CD4-positive, alpha-beta memory T cell (primary cell): ENCODE measurements at regions not wholly inside any gene's neighbourhood (a gene's known extent, or its start where the extent isn't known, plus 50 kb on each side); places are given as distances from the start of the nearest gene placed in this dataset.

Experiments used
- CTCF ChIA-PET: fragments of 350-600 bp; sonication (Branson Sonifier 250); formaldehyde crosslinking; loops from one replicate; lab custom pipeline; 2021; ENCODE audit warnings: inconsistent platforms; ENCODE audit not compliant: partially characterized antibody; lab: Charles Lee
- POLR2A ChIA-PET: fragments of 350-600 bp; sonication (Branson Sonifier 250); formaldehyde crosslinking; loops from one replicate; lab custom pipeline; 2021; ENCODE audit not compliant: partially characterized antibody; lab: Charles Lee
- DNase-seq, 5 donors: peaks; one replicate each; pipeline versions ENCODE4 v3.0.0 to v3.0.0-alpha.2; 2020 to 2022; ENCODE audit warnings: mixed read lengths in 1 of 5
- H3K27ac ChIP-seq: one replicate; pipeline ENCODE4 v1.7.0; 2013; ENCODE audit warnings: low read depth, low read length
- H3K27me3 ChIP-seq: 2 replicates; pipeline ENCODE4 v1.7.0; 2013; ENCODE audit warnings: mild to moderate bottlenecking, low read length, moderate library complexity; ENCODE audit not compliant: insufficient read depth
- H3K36me3 ChIP-seq: 2 replicates; pipeline ENCODE4 v1.7.0; 2013; ENCODE audit warnings: mild to moderate bottlenecking, low read length, moderate library complexity; ENCODE audit not compliant: insufficient read depth
- H3K4me1 ChIP-seq: 2 replicates; pipeline ENCODE4 v1.7.0; 2013; ENCODE audit warnings: mild to moderate bottlenecking, low read length, moderate library complexity; ENCODE audit not compliant: insufficient read depth
- H3K4me3 ChIP-seq, 2 donors: one replicate each; pipeline ENCODE4 v1.7.0; 2013; ENCODE audit warnings: low read length in 2 of 2, mild to moderate bottlenecking in 1 of 2
- H3K9me3 ChIP-seq, 2 donors: one replicate each; pipeline ENCODE4 v1.7.0; 2013; ENCODE audit warnings: low read length in 2 of 2, control low read depth in 1 of 2; ENCODE audit not compliant: control insufficient read depth in 1 of 2
- H3K27ac Mint-ChIP-seq, 7 donors: one replicate each; pipeline ENCODE4 v1.8.0; 2020 to 2021; ENCODE audit warnings: mixed read lengths in 7 of 7, mild to moderate bottlenecking in 6 of 7, inconsistent platforms in 3 of 7, moderate library complexity in 3 of 7
- H3K27me3 Mint-ChIP-seq, 2 donors: one replicate each; pipeline ENCODE4 v1.8.0; 2020 to 2021; ENCODE audit warnings: mixed read lengths in 2 of 2
- H3K36me3 Mint-ChIP-seq, 2 donors: one replicate each; pipeline ENCODE4 v1.8.0; 2020 to 2021; ENCODE audit warnings: mixed read lengths in 2 of 2, inconsistent platforms in 1 of 2, mild to moderate bottlenecking in 1 of 2
- H3K4me1 Mint-ChIP-seq, 4 donors: one replicate each; pipeline ENCODE4 v1.8.0; 2020 to 2021; ENCODE audit warnings: mixed read lengths in 4 of 4, mild to moderate bottlenecking in 1 of 4
- H3K4me3 Mint-ChIP-seq, 8 donors: one replicate each; pipeline ENCODE4 v1.8.0; 2020 to 2021; ENCODE audit warnings: mixed read lengths in 8 of 8, mild to moderate bottlenecking in 7 of 8, moderate library complexity in 6 of 8, inconsistent platforms in 3 of 8
- H3K9me3 Mint-ChIP-seq, 8 donors: one replicate each; pipeline ENCODE4 v1.8.0; 2020 to 2021; ENCODE audit warnings: mixed read lengths in 8 of 8, mild to moderate bottlenecking in 5 of 8, inconsistent platforms in 3 of 8, moderate library complexity in 1 of 8
- intact Hi-C: fragments of 100-400 bp; cut with micrococcal nuclease; formaldehyde crosslinking; loops from one replicate; pipeline ENCODE4 v1.15.1; 2023

DNA sequence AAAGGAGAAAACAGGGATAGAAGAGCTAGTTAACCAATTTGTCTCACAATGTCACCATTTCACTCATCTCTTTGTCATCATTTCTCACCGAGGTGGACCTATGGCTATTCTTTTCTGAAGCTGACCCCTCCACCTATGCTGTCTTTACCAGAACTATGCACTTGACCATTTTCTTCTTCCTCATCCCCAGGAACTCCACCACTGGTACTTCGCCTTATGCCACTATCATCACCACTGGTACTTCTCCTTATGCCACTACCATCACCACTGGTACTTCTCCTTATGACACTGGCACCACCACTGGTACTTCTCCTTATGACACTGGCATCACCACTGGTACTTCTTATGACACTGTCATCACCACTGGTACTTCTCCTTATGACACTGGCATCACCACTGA, 745.8 kb upstream of the CHAC2 start:
- Mint-ChIP-seq H3K4me1 (no peaks in the 10 kb centered on the region), H3K27ac (no peak overlapping the region)
- POLR2A ChIA-PET, result no interaction called here

GRCh38 chr2:53021292-53021691, 746.3 kb upstream of the CHAC2 start:
- Histone ChIP-seq H3K27me3 (no peaks in the 10 kb centered on the region), H3K4me3 (no peak overlapping the region), H3K9me3 (no peaks in the 10 kb centered on the region), H3K27ac (no peak overlapping the region), H3K36me3 (no peaks in the 10 kb centered on the region), H3K4me1 (no peaks in the 10 kb centered on the region)
- ChIA-PET CTCF (no interaction called here), POLR2A (no interaction called here)
- Mint-ChIP-seq H3K27ac (no peak overlapping the region), H3K27me3 (no peaks in the 10 kb centered on the region), H3K9me3 (peaks cover 0 to 8% (median under 1%) of the 10 kb centered on the region in 8 donors), H3K4me3 (no peak overlapping the region), H3K4me1 (no peaks in the 10 kb centered on the region), H3K36me3 (no peaks in the 10 kb centered on the region)
- intact Hi-C loops, result no loop called here
- no peak for DNase-seq

More for the DNA sequence above, 745.8 kb upstream of the CHAC2 start:
- Histone ChIP-seq H3K9me3 (no peaks in the 10 kb centered on the region), H3K4me1 (no peaks in the 10 kb centered on the region), H3K36me3 (no peaks in the 10 kb centered on the region), H3K27ac (no peak overlapping the region), H3K27me3 (no peaks in the 10 kb centered on the region), H3K4me3 (no peak overlapping the region)
- Mint-ChIP-seq H3K27me3 (no peaks in the 10 kb centered on the region), H3K4me3 (no peak overlapping the region), H3K36me3 (no peaks in the 10 kb centered on the region), H3K9me3 (peaks cover 0 to 8% (median 1%) of the 10 kb centered on the region in 8 donors)
- no peak for DNase-seq
- CTCF ChIA-PET, result no interaction called here
- intact Hi-C loops, result no loop called here

DNA sequence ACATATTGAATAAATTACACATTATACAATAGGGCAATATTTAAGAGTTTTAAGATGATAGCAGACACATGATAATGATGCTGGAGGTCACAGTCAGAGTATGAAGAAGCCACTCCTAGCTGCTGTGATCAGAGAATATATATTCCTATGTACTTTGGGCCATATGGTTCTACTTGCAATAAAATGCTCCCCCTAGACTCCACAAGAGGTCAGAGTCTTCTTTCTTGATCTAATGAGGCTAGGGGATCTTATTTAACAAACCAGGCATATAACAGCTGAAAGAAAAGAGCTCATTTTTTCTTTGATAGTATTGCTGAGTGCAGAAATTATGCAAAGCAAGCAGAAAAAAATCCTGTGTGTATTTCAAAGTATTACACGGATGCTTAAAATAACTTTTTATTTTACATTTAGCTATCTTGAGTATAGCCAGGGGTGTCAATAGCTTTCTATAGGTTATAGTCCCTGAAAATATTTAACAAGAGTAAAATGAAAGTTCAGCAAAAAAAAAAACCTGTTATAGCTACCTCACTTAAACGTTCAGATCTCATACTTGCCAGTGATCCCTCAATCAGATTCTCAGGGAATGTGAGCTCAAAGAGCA, 748.7 kb upstream of the CHAC2 start:
- Mint-ChIP-seq H3K4me3 (no peak overlapping the region), H3K36me3 (no peaks in the 10 kb centered on the region), H3K27ac (no peak overlapping the region), H3K4me1 (no peaks in the 10 kb centered on the region), H3K27me3 (no peaks in the 10 kb centered on the region), H3K9me3 (peaks cover 0 to 8% (median 0%) of the 10 kb centered on the region in 8 donors)
- no peaks in the 10 kb centered on the region for H3K27me3 ChIP-seq
- no peak overlapping the region for H3K4me3 ChIP-seq
- H3K4me1 ChIP-seq, result no peaks in the 10 kb centered on the region
- H3K9me3 ChIP-seq, result no peaks in the 10 kb centered on the region
- no peak overlapping the region for H3K27ac ChIP-seq
- ChIA-PET CTCF (no interaction called here), POLR2A (no interaction called here)
- no peaks in the 10 kb centered on the region for H3K36me3 ChIP-seq
- no peak for DNase-seq
- intact Hi-C loops, result no loop called here

DNA sequence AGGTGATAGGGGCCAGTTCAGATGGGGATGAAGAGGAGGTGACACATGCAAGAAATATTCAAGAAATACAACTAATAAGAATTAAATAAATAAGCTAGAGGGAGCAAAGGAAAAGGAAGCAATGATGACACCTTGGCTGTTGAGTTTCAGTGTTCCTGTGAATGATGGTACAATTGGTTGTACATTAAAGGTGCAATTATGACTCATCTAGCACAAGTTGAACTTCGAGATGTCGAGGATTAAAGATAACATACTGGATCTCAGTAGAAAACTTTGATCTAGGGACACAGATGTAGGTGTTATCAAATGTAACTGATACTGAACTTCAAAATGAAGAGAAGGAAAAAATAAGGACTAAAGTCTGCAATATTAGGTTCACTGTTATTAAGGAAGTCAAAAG, 760.6 kb upstream of the CHAC2 start:
- Histone ChIP-seq H3K27me3 (no peaks in the 10 kb centered on the region), H3K36me3 (no peaks in the 10 kb centered on the region), H3K9me3 (no peaks in the 10 kb centered on the region), H3K4me3 (no peak overlapping the region), H3K4me1 (no peaks in the 10 kb centered on the region), H3K27ac (no peak overlapping the region)
- Mint-ChIP-seq H3K36me3 (no peaks in the 10 kb centered on the region), H3K4me3 (no peak overlapping the region), H3K27me3 (peaks cover 0 to 2% of the 10 kb centered on the region in 2 donors), H3K27ac (no peak overlapping the region), H3K4me1 (no peaks in the 10 kb centered on the region), H3K9me3 (peaks cover 0 to 4% (median under 1%) of the 10 kb centered on the region in 8 donors)
- intact Hi-C loops, result no loop called here
- no peak for DNase-seq
- ChIA-PET CTCF (no interaction called here), POLR2A (no interaction called here)

GRCh38 chr2:53004413-53004812, 763.2 kb upstream of the CHAC2 start:
- Histone ChIP-seq H3K9me3 (no peaks in the 10 kb centered on the region), H3K4me1 (no peaks in the 10 kb centered on the region), H3K4me3 (no peak overlapping the region), H3K36me3 (no peaks in the 10 kb centered on the region), H3K27me3 (no peaks in the 10 kb centered on the region), H3K27ac (no peak overlapping the region)
- no peaks in the 10 kb centered on the region for H3K4me1 Mint-ChIP-seq
- POLR2A ChIA-PET, result no interaction called here
- H3K4me3 Mint-ChIP-seq, result no peak overlapping the region
- peaks cover 0 to 3% (median 0%) of the 10 kb centered on the region in 8 donors for H3K9me3 Mint-ChIP-seq
- intact Hi-C loops, result no loop called here
- H3K36me3 Mint-ChIP-seq, result no peaks in the 10 kb centered on the region
- no peak for DNase-seq
- H3K27ac Mint-ChIP-seq, result no peak overlapping the region
- H3K27me3 Mint-ChIP-seq, result peaks cover 0 to 2% of the 10 kb centered on the region in 2 donors
- CTCF ChIA-PET, result no interaction called here

- Mint-ChIP-seq H3K4me1 (no peaks in the 10 kb centered on the region), H3K4me3 (no peak overlapping the region), H3K27ac (no peak overlapping the region), H3K9me3 (peaks cover 2 to 11% (median 7%) of the 10 kb centered on the region in 8 donors), H3K27me3 (no peaks in the 10 kb centered on the region), H3K36me3 (no peaks in the 10 kb centered on the region)
- no peaks in the 10 kb centered on the region for H3K9me3 ChIP-seq
- ChIA-PET POLR2A (no interaction called here), CTCF (no interaction called here)
- intact Hi-C loops, result no loop called here
- no peak for DNase-seq
- no peaks in the 10 kb centered on the region for H3K4me1 ChIP-seq
- H3K27me3 ChIP-seq, result no peaks in the 10 kb centered on the region
- no peaks in the 10 kb centered on the region for H3K36me3 ChIP-seq
- no peak overlapping the region for H3K4me3 ChIP-seq
- no peak overlapping the region for H3K27ac ChIP-seq
Observed at GRCh38 chr2:52995424-52995823, 772.2 kb upstream of the CHAC2 start.

DNA sequence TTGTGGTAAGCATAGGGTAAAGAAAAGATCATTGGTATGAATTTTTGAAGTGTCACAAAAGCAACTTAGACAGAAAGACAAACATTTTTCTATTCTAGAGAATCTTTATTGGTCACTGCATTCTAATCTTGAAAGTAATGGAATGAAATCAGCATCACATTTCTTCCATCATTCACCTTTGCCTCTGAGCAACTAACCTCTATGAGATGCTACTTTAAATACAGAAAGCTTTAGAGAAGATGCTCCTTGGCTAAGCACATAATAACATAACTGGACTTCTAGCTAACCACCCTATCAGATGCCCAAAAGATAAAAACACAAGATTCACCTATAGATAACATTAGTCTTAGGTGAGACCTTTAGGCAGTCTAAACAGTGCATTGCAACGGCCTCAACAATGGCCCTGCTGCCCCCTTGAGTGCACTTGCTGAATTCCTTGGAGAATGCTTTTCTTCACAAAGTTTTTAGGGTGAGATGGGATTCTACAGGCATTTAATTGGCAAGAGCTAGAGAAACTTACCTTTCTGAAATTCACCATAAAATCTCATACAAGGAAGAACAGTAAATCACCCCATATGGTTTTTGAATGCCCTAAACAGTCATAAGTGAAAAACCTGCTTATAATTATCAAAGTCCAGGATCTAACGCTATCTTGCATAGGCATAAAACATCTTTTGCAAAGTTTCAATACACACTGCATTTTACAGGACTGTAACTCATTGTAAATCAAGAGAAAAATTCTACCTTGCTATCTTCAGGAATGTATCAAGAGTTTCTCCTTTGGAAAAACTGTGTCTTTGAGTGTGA, 791.3 kb upstream of the CHAC2 start:
- intact Hi-C loops, result no loop called here
- POLR2A ChIA-PET, result no interaction called here
- Mint-ChIP-seq H3K27me3 (no peaks in the 10 kb centered on the region), H3K4me1 (no peaks in the 10 kb centered on the region), H3K9me3 (peaks cover 0 to 3% (median 0%) of the 10 kb centered on the region in 8 donors), H3K4me3 (no peak overlapping the region), H3K27ac (no peak overlapping the region), H3K36me3 (no peaks in the 10 kb centered on the region)
- H3K27me3 ChIP-seq, result no peaks in the 10 kb centered on the region
- DNase-seq, result no peak
- H3K27ac ChIP-seq, result no peak overlapping the region
- no peaks in the 10 kb centered on the region for H3K4me1 ChIP-seq
- CTCF ChIA-PET, result no interaction called here
- no peak overlapping the region for H3K4me3 ChIP-seq
- H3K9me3 ChIP-seq, result no peaks in the 10 kb centered on the region
- no peaks in the 10 kb centered on the region for H3K36me3 ChIP-seq
